ENCODE measurements at regions not wholly inside any gene's neighbourhood (a gene's known extent, or its start where the extent isn't known, plus 50 kb on each side); places are given as distances from the start of the nearest gene placed in this dataset.

DNA sequence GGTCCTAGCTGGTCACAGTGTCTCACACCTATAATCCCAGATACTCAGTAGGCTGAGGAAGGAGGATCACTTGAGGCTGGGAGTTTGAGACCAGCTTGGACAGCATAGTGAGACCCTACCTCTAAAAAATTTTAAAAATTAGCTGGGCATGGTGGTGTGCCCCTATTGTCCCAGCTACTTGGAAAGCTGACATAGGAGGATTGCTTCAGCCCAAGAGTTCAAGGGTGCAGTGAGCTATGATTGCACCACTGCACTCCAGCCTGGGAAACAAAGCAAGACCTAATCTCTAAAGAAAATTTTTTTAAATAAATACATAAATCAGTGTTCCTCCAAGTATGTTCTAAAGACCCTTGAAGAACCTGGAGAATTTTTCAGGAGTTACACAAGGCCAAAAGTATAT lies 50.6 kb upstream of the GNAO1 start:
- no peak for DNase-seq (ENCODE audit: low read depth in 2 of 2)

DNA sequence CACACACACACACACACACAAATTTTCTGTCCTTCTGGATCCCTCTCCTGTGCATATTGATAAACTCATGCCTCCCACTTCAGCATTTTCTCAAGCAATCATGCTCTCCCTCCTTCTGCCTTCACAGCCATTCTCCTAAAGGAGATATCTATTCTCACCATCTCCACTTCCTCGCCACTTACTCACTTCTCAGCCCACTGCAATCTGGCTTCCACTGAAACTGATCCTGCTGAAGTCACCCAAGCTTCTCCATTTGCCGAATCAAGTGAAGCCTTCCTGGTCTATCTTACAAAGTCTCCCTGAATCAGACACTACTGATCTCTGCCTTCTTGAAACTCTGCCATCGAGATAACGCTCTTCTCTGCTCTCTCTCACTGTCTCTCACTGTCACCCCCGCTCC lies 54.0 kb upstream of the GNAO1 start:
- DNase-seq (ENCODE audit: low read depth in 2 of 2), result no peak

DNA sequence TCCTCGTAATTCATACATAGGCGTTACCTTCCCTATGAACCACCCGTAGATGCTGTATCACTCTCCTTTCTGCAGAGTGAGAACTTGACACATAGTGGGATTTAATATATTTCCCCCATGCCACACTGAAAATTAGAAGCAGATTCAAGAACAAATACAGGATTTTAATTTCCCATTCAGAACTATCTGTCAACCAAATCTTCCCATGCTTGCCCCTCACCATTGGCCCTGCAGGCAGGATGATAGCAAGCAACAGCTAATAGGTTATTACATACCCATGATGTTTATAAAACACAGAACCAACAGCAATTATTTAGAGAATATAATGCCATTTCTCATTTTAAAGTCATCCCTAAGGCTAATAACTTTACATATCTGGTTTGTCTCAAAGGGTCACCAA lies 55.0 kb upstream of the GNAO1 start:
- DNase-seq (ENCODE audit: low read depth in 2 of 2), result no peak

DNA sequence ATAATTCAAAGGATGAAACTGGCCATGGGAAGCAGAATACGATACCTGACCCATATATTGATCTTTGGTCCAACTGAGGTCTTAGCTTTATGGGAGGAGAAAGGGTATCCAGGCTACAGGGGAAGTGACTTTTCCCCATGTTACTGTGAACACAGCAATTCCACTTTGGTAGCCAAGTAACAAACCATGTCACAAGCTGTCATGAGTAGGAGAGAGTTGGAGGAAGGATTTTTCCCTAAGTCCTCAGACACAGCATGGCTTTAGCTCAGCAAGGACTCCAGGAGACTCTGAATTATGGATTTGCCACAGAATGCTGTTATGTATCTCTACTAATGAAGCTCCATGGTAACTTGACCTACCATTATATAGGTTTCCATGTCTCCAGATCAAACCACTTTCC lies 56.5 kb upstream of the GNAO1 start:
- DNase-seq (ENCODE audit: low read depth in 2 of 2), result no peak

DNA sequence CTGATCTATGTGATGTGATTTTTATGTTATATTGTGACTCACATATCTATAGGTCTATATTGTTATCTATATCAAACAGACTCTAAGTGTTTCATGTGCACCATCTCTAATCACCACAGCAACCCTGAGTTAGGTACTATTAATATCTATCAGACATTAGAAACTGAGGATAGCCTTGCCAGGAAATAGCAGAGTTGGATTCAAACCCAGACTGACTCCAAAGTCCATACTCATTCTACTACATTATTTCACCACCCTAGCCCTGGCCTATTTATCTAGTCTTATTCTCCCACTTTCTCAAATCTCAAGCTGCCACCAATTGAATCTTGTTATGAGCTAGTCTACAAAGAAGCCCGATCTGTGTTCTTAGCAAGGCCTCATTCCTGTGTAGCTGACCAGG lies 65.4 kb upstream of the GNAO1 start:
- DNase-seq (ENCODE audit: low read depth in 2 of 2), result no peak

DNA sequence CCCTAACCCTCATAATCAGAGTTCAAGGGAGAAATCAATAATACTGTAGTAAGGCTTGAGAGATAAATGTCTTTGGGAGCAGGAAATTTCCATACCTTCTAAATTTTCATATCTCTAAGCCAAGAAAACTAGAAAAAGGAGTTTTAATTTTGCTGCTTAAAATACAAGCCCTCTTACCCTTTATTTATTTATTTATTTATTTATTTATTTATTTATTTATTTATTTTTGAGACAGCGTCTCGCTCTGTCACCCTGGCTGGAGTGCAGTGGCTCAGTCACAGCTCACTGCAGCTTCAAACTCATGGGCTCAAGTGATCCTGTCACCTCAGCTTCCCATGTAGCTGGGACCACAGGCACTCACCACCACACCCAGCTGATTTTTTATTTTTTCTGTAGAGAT lies 69.0 kb upstream of the GNAO1 start:
- no peak for DNase-seq (ENCODE audit: low read depth in 2 of 2)

DNA sequence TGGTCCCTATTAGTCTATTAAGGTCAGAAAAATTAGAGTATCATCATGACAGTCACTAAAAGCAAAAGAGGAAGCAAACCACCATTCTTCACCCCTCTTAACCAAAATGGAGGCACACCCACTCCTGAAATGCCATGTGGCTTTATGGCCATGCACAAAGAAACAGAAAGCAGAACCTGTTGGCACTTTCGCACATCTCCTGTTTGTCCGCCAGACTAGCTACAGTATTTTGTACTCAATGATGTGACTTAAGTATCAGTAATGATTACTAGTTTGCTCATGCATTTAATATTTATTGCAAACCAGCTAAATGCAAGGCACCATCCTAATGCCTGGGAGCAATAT lies 70.2 kb upstream of the GNAO1 start:
- DNase-seq (ENCODE audit: low read depth in 2 of 2), result no peak

DNA sequence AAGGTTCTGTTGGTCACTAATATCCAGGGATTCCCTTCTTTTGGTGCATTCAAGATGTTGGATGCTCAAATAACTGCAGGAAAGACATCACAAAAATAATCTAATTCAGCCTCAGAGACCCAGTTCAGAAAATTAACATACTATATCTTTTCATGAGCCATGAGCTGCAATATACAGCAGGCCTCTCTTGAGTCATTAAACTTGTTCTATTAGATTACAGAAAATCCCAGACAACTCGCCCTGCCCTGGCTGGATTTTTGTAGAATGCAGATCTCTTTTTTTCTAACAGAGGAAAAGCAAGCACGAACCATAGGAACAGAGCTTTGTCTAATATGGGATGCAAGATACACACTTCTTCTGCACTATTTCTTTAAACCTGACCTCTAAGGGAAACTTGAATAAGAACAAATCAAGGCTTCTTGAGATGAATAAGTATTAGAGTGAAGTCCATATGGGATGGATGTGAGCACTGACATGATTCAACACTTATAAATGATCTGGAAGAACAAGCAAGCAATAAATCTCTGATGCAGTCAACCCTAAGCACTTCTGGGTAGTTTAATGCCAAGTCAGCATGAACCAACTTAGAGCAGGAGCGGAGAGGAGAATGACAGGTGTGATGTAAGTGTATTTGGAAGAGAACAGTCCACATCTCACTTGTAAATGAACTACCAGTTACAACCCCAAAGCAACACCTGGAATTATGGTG lies 70.7 kb upstream of the GNAO1 start:
- DNase-seq (ENCODE audit: low read depth in 2 of 2), result no peak

DNA sequence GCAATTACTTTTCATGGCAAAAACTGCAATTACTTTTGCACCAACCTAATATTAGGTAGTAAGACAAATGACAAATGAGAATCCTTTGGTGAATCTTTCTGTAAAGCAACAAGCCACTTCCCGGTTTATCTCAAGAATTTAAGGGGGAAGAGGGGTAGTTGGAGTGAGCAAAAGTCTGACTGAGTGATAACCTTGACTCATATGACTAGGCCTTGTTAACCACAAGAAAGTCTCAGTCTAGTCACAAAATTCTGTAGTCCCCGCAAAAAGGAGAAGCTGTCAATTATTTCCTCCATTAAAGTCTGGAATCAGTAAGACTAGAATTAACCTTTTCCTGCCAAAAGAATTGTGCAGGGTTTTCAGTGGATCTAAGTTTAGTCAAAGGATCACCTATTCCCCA lies 72.2 kb upstream of the GNAO1 start:
- DNase-seq (ENCODE audit: low read depth in 2 of 2), result no peak

DNA sequence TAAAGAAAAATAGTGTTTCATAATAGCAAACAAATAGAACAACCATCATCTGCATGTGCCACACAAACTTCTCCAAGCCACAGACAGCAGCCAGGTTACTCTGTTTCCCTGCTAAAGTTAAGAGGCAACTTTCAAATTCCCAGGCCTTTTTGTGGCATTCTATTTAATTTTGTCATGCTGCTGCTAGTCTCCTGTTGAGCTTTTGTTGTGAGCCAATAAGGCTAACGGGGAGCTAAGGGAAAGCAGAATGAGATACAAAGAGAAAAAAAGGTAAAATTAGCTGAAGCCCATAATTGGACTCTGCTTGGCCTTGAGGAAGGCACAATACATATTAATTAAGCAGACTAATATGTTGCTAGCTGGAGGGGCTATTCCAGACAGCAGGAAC lies 74.7 kb upstream of the GNAO1 start:
- DNase-seq (ENCODE audit: low read depth in 2 of 2), result no peak

DNA sequence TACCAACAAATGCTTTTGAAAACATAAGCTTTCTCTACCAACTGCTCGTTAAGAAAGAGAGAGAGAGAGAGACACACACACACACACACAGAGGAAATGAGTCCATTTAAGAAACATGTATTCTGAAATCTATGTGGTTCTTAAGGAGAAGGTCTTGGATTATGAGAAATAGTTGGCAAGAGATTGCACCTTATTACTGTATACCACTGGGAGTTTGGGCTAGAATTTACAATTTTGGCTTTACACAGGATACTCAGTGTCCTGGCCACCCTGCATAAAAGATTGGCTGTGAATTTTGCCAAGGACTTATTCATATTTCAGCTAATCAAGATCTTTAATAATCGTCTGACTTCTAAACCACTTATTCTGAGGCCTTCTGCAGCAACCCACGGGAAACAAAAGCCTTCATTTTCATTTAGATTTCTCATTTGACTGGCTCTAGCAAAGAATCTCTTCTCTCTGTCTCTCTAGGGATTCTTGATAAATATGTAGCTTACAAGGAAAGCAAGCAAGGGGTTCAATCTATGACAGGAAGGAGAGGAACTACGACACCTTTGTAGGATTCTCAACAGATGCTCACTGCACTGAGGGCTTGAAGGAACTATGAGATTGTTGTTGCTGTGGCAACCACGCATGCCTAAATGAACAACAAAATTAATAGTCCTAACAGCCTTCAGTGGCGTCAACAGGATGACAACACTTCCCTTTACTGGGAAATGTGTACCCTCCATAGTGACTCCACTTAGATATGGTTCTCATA lies 75.3 kb upstream of the GNAO1 start:
- DNase-seq (ENCODE audit: low read depth in 2 of 2), result no peak

DNA sequence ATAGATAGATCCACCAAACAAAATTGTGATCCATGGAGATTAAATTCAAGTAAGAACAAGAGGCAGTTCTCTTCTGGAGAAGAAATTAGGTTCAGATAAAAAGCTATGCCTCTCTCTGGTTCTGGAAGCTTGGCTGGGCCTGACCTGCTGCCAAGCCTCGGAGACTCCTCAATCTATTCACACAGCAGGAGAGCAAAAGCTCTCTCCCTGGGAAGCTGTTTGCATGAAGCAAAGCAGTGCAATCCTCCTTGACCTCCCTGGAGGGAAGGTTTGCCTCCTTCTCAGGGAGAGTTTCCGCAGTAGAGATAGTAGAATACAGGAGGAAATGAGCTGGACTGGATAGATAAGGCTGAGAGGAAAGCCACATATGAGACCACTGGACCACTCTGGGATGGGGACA lies 78.1 kb upstream of the GNAO1 start:
- no peak for DNase-seq (ENCODE audit: low read depth in 2 of 2)

DNA sequence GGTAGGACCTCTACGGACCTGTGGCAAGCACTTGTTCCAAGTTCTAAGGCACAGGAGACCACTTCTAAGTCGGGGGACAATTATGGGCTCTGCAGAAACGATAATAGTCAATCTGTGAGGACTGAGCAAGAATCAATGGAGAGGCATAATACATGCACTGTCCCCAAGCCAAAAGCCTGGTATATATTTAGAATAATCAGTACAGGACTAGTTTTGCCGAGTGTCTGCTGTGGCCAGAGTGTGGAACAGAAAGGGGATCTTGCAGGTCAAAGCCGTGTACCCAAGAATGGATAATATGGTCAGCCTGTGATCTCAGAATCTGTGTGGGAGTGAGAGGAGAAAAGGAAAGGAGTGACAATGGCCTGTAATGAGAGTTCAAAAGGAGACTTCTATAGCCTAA lies 80.2 kb upstream of the GNAO1 start:
- no peak for DNase-seq (ENCODE audit: low read depth in 2 of 2)

DNA sequence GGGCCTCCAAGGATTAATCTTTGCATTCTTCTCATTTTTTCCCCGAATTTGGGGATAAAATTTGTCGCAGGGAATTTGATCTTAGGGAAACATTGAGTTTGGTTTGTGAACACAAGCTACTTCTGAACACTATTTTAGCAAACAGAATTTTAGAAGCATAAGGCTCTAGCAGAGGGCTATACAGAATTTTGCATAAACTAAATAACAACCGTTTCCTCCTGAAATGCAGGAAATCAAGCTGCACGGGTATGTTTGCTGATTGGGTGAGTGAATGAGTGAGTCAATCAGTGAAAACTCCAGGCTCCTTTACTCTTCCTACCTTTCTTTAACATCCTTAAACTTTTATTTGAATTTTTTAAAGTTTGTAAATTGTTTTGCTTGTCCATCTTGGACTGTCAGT lies 81.3 kb upstream of the GNAO1 start:
- DNase-seq (ENCODE audit: low read depth in 2 of 2), result no peak

DNA sequence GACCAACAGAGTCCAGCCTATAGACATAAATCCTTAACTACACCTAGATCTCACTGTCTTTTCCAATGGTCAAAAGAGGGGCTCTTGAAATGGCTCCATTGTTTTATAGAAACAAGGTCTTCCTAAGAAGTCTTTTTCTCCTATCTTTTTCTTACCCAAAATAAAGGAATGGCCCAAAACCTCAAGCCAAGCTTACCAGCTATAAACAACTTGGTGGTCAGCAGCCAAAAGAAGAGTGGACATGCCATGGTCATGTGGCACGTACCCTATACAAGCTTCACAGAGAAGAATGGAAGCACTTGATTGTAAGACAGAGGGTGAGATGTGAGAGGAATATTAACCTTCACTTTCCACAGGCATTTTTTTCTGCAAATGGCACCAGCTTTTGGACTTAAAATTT lies 82.1 kb upstream of the GNAO1 start:
- DNase-seq (ENCODE audit: low read depth in 2 of 2), result no peak

DNA sequence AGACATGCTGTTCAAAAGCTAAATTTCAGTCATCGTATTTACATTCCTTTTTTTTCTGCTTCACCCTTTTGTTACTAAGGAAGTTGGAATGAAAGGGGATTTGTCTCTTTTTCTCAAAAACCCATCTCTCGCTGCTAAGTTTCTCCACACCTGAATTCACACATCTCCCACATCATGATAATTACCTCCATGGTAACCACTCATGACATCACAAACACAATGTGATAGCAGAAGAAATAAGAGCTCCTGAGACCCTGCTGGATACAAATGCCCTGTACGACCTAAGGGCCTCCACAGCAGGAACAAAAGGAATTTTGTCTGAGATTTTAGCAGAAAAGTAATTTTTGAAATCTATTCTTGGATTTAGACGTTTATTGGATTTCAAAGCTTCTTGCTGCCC lies 82.6 kb upstream of the GNAO1 start:
- DNase-seq (ENCODE audit: low read depth in 2 of 2), result no peak

DNA sequence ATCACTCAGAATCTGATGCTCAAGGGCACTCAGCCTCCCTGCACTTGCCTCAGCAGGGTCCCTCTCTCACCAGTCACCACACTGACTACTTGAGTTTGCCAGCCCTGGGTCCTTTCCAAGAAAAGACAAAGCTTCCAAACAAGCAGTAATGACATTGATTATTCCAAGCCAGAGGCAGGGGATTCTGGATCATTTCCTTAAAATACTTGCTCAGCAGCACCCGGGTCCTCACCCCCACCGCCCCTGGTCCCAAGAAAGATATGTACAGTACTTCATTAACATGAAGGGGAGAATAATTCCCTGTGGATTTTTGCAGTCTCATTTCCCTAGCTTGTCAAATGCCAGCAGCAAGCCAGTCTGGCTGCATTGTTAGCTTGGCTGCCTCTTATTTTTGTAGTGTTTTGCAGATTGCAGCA lies 83.2 kb upstream of the GNAO1 start:
- no peak for DNase-seq (ENCODE audit: low read depth in 2 of 2)

DNA sequence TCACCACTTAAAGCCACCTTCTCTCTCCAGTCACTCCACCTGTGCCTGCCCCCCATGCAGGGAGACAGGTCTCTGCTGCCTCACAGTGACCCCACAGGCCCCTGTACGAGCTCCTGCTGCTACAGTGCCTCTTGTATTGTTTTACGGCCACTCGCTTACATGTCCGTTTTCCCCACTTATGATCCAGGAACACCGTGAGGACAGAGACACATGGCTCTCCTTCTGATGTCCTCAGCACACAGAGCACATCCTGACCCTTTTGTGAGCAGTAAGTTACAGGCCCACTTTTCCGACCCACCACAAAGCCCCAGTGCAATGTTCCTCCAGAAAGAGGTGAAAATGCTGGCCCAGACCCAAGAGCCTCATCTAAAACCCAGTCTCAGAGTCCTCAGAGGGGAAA lies 84.8 kb upstream of the GNAO1 start:
- DNase-seq (ENCODE audit: low read depth in 2 of 2), result no peak

DNA sequence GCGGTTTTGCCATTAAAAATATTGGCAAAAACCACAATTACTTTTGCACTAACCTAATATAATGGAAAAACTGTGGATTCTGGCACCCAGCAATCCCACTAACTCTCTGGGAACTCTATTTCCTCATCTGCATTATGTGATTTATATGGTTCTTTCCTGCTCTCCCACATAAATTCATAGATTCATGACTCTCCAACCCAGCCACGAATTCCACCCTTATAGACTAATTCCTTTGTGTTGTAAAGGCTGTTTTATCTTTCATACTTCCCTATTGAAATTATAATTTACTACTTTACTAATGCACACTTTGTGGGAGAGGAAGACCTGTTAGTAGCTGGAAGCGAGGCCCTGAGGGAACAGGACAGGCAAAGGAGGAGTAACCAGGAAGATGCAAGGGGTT lies 88.4 kb upstream of the GNAO1 start:
- no peak for DNase-seq (ENCODE audit: low read depth in 2 of 2)

DNA sequence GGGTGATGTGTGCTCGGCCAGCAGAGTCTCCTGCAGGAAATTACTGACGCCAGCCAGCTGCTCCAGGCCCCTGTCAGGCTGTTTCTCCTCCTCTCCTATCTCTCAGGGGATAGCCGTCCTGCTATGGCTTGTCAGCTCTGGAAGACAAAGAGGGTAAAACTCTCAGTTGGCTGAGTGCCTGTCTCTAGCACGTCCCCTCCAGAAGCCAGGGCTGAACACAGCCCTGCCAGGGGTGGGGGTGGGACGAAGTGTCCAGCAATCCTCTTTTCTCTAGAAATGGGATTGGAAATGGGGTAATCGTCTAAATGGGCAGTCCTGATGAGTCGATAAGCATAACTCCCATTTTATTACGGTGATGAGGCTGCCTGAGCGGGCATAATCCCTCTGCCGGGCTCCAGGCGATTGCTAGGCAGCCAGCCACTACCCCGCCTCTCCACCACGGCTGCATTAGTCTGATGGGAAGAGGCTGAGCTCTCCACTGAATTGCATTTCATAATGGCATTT lies 89.1 kb upstream of the GNAO1 start:
- DNase-seq (ENCODE audit: low read depth in 2 of 2), result no peak

DNA sequence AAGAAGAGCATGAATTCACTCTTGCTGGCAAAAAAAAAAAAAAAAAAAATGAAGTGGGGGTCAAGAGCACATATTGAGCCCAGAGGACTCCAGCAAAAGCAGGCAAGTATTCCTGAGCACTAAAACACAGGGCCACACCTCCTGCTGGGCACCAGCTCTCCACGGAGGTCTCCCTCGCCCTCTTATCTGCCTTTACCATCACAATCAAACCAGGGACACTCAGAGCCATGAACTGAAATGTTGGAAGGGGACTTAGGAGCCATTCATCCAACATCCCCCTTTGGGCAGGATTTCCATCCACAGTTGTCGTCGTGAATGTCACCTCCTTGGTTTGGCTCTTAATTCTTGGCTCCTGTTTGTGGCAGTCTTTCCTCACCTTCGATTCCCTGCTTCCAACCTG lies 89.8 kb upstream of the GNAO1 start:
- DNase-seq (ENCODE audit: low read depth in 2 of 2), result no peak

DNA sequence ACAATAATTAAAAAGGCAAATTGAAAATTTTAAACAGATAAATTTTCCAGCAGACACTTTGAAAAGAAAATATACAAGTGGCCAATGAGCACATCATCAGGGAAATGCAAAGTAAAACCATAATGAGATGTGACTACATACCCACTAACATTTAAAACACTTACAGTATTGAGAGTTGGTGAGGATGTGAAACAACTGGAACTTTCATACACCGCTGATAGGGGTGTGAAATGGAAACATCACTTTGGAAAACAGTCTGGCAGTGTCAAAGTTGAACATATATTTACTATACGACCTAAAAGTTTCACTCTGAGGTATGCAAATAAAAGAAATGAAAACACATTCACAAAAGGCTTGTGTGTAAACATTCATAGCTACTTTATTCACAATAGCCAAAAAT lies 94.0 kb upstream of the GNAO1 start:
- DNase-seq (ENCODE audit: low read depth in 2 of 2), result no peak

DNA sequence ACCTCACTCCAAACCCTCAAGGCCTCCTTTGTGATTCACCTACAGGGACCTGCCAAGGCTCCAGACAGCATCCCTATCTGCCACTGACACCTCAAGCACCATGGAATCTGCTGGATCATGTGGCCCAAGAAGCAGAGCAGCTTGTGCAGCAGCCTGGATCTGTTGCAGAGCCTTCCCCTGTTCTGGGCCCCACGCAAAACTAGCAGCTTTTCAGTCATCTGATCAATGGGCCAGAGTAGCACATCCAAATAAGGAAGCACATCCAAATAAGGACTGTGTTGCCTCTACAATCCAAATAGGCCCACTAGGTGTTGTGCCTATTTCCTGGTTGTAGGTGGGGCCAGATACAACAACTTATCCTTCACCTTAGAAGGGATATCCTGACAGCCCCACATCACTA lies 97.1 kb upstream of the GNAO1 start:
- DNase-seq (ENCODE audit: low read depth in 2 of 2), result no peak

DNA sequence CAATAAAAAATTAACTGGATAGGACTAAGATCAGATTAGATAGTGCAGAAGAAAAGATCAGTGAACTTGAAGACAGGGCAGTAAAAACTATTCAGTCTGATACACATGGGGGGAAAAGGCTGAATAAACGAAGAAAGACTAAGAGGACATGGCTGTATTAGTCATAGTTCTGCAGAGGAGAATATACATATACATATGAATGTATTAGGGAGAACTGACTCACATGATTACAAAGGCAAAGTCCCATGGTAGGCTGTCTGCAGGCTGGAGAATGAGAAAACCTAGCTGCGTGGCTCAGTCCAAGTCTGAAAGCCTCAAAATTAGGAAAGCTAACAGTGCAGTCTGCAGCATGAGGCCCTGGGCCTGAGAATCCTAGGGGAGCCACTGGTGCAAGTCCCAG lies 98.2 kb upstream of the GNAO1 start:
- DNase-seq (ENCODE audit: low read depth in 2 of 2), result no peak

Measured in stimulated activated CD8-positive, alpha-beta memory T cell treated with anti-CD3 and anti-CD28 coated beads, Interleukin-2, amount 100 ng/mL, for 48 hours (primary cell).